ENCODE measurements at regions not wholly inside any gene's neighbourhood (a gene's known extent, or its start where the extent isn't known, plus 50 kb on each side); places are given as distances from the start of the nearest gene placed in this dataset.

GRCh38 chr10:6944436-6944835 lies 364.4 kb upstream of the PRKCQ start:
- WGBS, 2 donors (ENCODE audit: low coverage in 1 of 2) = 73 to 86% methylated on average over 3 to 4 of the region's 4 CpGs
- Histone ChIP-seq H3K36me3 (no peaks in the 10 kb centered on the region), H3K27ac (no peak overlapping the region), H3K4me1 (no peaks in the 10 kb centered on the region), H3K9me3 (no peaks in the 10 kb centered on the region), H3K27me3 (no peaks in the 10 kb centered on the region), H3K4me3 (no peak overlapping the region)
- TF ChIP-seq CTCF (IDR thresholded peaks at IDR 0.05) = no peak
- TF ChIP-seq POLR2A (IDR thresholded peaks at IDR 0.05) = no peak
- no peak for TF ChIP-seq EP300 (IDR thresholded peaks at IDR 0.05; ENCODE audit: low read depth)
- no peak for TF ChIP-seq POLR2AphosphoS5 (IDR thresholded peaks at IDR 0.05)
- no peak for DNase-seq
- intact Hi-C loops (cut with DNase I; ENCODE audit: low total_unique reads) (no loop called here), in situ Hi-C loops (cut with MboI; ENCODE audit: low pct_ligation_motif_present in 1 of 4, low pct_unique_long_range_greater_than_20kb in 1 of 4, low sequenced_read_pairs in 3 of 4) (no loop called here)

GRCh38 chr10:6938384-6938783 lies 358.3 kb upstream of the PRKCQ start:
- in situ Hi-C loops (cut with MboI; ENCODE audit: low pct_ligation_motif_present in 1 of 4, low pct_unique_long_range_greater_than_20kb in 1 of 4, low sequenced_read_pairs in 3 of 4) (no loop called here), intact Hi-C loops (cut with DNase I; ENCODE audit: low total_unique reads) (no loop called here)
- H3K27ac ChIP-seq = no peak overlapping the region
- 51% methylated on average over 5 of the region's 5 CpGs; no CpG with 5 or more reads in 1 of the 2 donors for WGBS, 2 donors (ENCODE audit: low coverage in 1 of 2)
- H3K4me1 ChIP-seq = no peaks in the 10 kb centered on the region
- no peak for DNase-seq
- no peaks in the 10 kb centered on the region for H3K9me3 ChIP-seq
- no peak overlapping the region for H3K4me3 ChIP-seq
- no peaks in the 10 kb centered on the region for H3K27me3 ChIP-seq
- TF ChIP-seq POLR2AphosphoS5 (IDR thresholded peaks at IDR 0.05) (no peak), CTCF (IDR thresholded peaks at IDR 0.05) (no peak), EP300 (IDR thresholded peaks at IDR 0.05; ENCODE audit: low read depth) (no peak), POLR2A (IDR thresholded peaks at IDR 0.05) (no peak)
- no peaks in the 10 kb centered on the region for H3K36me3 ChIP-seq

GRCh38 chr10:6936931-6937330 lies 356.9 kb upstream of the PRKCQ start:
- no peak overlapping the region for H3K4me3 ChIP-seq
- no peak overlapping the region for H3K27ac ChIP-seq
- H3K36me3 ChIP-seq = no peaks in the 10 kb centered on the region
- TF ChIP-seq POLR2A (IDR thresholded peaks at IDR 0.05) = no peak
- TF ChIP-seq POLR2AphosphoS5 (IDR thresholded peaks at IDR 0.05) = no peak
- no peak for TF ChIP-seq CTCF (IDR thresholded peaks at IDR 0.05)
- TF ChIP-seq EP300 (IDR thresholded peaks at IDR 0.05; ENCODE audit: low read depth) = no peak
- no peak for DNase-seq
- H3K27me3 ChIP-seq = no peaks in the 10 kb centered on the region
- in situ Hi-C loops (cut with MboI; ENCODE audit: low pct_ligation_motif_present in 1 of 4, low pct_unique_long_range_greater_than_20kb in 1 of 4, low sequenced_read_pairs in 3 of 4) (no loop called here), intact Hi-C loops (cut with DNase I; ENCODE audit: low total_unique reads) (no loop called here)
- no peaks in the 10 kb centered on the region for H3K4me1 ChIP-seq
- no peaks in the 10 kb centered on the region for H3K9me3 ChIP-seq

GRCh38 chr10:6929148-6929830 lies 349.2 kb upstream of the PRKCQ start:
- H3K36me3 ChIP-seq = no peaks in the 10 kb centered on the region
- TF ChIP-seq POLR2AphosphoS5 (IDR thresholded peaks at IDR 0.05) = no peak
- H3K4me3 ChIP-seq = no peak overlapping the region
- DNase-seq = no peak
- peak overlapping the region in 3 of 4 donors; percentile 7 to 65 (median 8) for H3K27ac ChIP-seq
- no peaks in the 10 kb centered on the region for H3K27me3 ChIP-seq
- 45 to 57% methylated on average over 4 to 9 of the region's 9 CpGs for WGBS, 2 donors (ENCODE audit: low coverage in 1 of 2)
- H3K4me1 ChIP-seq = peaks cover 0 to 10% (median 0%) of the 10 kb centered on the region in 4 donors
- H3K9me3 ChIP-seq = no peaks in the 10 kb centered on the region
- in situ Hi-C loops (cut with MboI; ENCODE audit: low pct_ligation_motif_present in 1 of 4, low pct_unique_long_range_greater_than_20kb in 1 of 4, low sequenced_read_pairs in 3 of 4) = no loop called here
- intact Hi-C loops (cut with DNase I; ENCODE audit: low total_unique reads) = loop anchor here (10.0 kb wide), 1 partner anchor 486 kb away; the partner anchor contains the start of gene SFMBT2

GRCh38 chr10:6928586-6928985 lies 348.5 kb upstream of the PRKCQ start:
- intact Hi-C loops (cut with DNase I; ENCODE audit: low total_unique reads) (loop anchor here (10.0 kb wide), 1 partner anchor 486 kb away; the partner anchor contains the start of gene SFMBT2), in situ Hi-C loops (cut with MboI; ENCODE audit: low pct_ligation_motif_present in 1 of 4, low pct_unique_long_range_greater_than_20kb in 1 of 4, low sequenced_read_pairs in 3 of 4) (no loop called here)
- peak overlapping the region; percentile 55 to 77 (median 63) for H3K27ac ChIP-seq
- peaks cover 0 to 10% (median 0%) of the 10 kb centered on the region in 4 donors for H3K4me1 ChIP-seq
- no peaks in the 10 kb centered on the region for H3K27me3 ChIP-seq
- no peak for DNase-seq
- 64 to 74% methylated on average over 3 to 5 of the region's 5 CpGs for WGBS, 2 donors (ENCODE audit: low coverage in 1 of 2)
- H3K4me3 ChIP-seq = no peak overlapping the region
- no peaks in the 10 kb centered on the region for H3K9me3 ChIP-seq
- H3K36me3 ChIP-seq = no peaks in the 10 kb centered on the region
- TF ChIP-seq EP300 (IDR thresholded peaks at IDR 0.05; ENCODE audit: low read depth) (no peak), CTCF (IDR thresholded peaks at IDR 0.05) (no peak), POLR2AphosphoS5 (IDR thresholded peaks at IDR 0.05) (no peak), POLR2A (IDR thresholded peaks at IDR 0.05) (no peak)

Measured in transverse colon (tissue), 4 donors.